ENCODE measurements at regions not wholly inside any gene's neighbourhood (a gene's known extent, or its start where the extent isn't known, plus 50 kb on each side); places are given as distances from the start of the nearest gene placed in this dataset.

GRCh38 chr1:190619724-190620123 is 142.1 kb upstream of the BRINP3 start:
- H3K9me1 ChIP-seq (ENCODE audit: control insufficient read depth, insufficient read depth, low read length): no peaks in the 10 kb centered on the region
- H2AFZ ChIP-seq (ENCODE audit: low read depth, low read length): no peak overlapping the region
- intact Hi-C loops (cut with micrococcal nuclease): no loop called here
- no peak for ATAC-seq
- TF ChIP-seq TCFL5 (CRISPR knock-in tag; conservative IDR thresholded peaks at IDR 0.05) (no peak), CBFB (CRISPR knock-in tag; IDR thresholded peaks at IDR 0.05) (no peak), FOXA3 (CRISPR knock-in tag; conservative IDR thresholded peaks at IDR 0.05 in 1 of 2, IDR thresholded peaks at IDR 0.05 in 1 of 2) (no peak), MCM7 (IDR thresholded peaks at IDR 0.05) (no peak), NFIX (CRISPR knock-in tag; IDR thresholded peaks at IDR 0.05; ENCODE audit: low read depth) (no peak), NEUROD1 (IDR thresholded peaks at IDR 0.05; ENCODE audit: borderline replicate concordance, low read depth, low read length, partially characterized antibody) (no peak), ETS1 (conservative IDR thresholded peaks at IDR 0.05; ENCODE audit: control insufficient read depth, low read depth, low read length) (no peak)
- H3K9me3 ChIP-seq (replicated peaks; ENCODE audit: control insufficient read depth, insufficient read depth, low read depth, low read length): no peaks in the 10 kb centered on the region; the same call in 1 of the 2 replicates
- no peaks in the 10 kb centered on the region for H3K27me3 ChIP-seq (ENCODE audit: control insufficient read depth in 2 of 2, insufficient read depth in 2 of 2, low read length in 2 of 2)
- H3K4me1 ChIP-seq (replicated peaks in 1 of 2; ENCODE audit: control insufficient read depth in 2 of 2, insufficient read depth in 2 of 2, low read length in 2 of 2): no peaks in the 10 kb centered on the region
- no TSS peak for BruUV-seq (replicated peaks)
- in situ Hi-C loops (cut with MboI): no loop called here
- no peak for FAIRE-seq
- WGBS (ENCODE audit: insufficient coverage, low coverage, missing lambda C conversion rate): 0% methylated on average over 1 of the region's 1 CpG
- POLR2A ChIA-PET: no interaction called here
- DNase-seq (ENCODE audit: extremely low read depth in 1 of 4, low spot score in 3 of 4): no peak
- H3K4me3 ChIP-seq: no peak overlapping the region
- H3K79me2 ChIP-seq (ENCODE audit: control insufficient read depth, insufficient read depth, low read length): no peaks in the 10 kb centered on the region
- no peak overlapping the region for H3K4me2 ChIP-seq (ENCODE audit: insufficient read depth, low read length)
- H3K27ac ChIP-seq (ENCODE audit: extremely low read depth, low read depth, low read length): no peak overlapping the region
- CTCF ChIA-PET (ENCODE audit: low intra/inter-chr PET ratio): no interaction called here
- H4K20me1 ChIP-seq (replicated peaks; ENCODE audit: control insufficient read depth, insufficient read depth, low read length): no peaks in the 10 kb centered on the region
- no peak overlapping the region for H3K9ac ChIP-seq (ENCODE audit: insufficient read depth in 1 of 2, low read depth in 2 of 2, low read length in 2 of 2)
- no peaks in the 10 kb centered on the region for H3K36me3 ChIP-seq (ENCODE audit: control insufficient read depth, insufficient read depth, low read length)
